ENCODE measurements at regions not wholly inside any gene's neighbourhood (a gene's known extent, or its start where the extent isn't known, plus 50 kb on each side); places are given as distances from the start of the nearest gene placed in this dataset.

GRCh38 chr14:38121320-38122020 is 86.2 kb upstream of the SSTR1 start:
- DNase-seq (ENCODE audit: low spot score) = no peak

GRCh38 chr14:38122241-38122640 is 85.5 kb upstream of the SSTR1 start:
- DNase-seq (ENCODE audit: low spot score) = no peak

GRCh38 chr14:38124506-38124905 is 83.2 kb upstream of the SSTR1 start:
- no peak for DNase-seq (ENCODE audit: low spot score)

GRCh38 chr14:38125481-38126037 is 82.1 kb upstream of the SSTR1 start:
- DNase-seq (ENCODE audit: low spot score) = no peak

- no peak for DNase-seq (ENCODE audit: low spot score)
Measured at GRCh38 chr14:38127356-38127755, 80.3 kb upstream of the SSTR1 start.

GRCh38 chr14:38127784-38128183 is 79.9 kb upstream of the SSTR1 start:
- DNase-seq (ENCODE audit: low spot score) = no peak

- no peak for DNase-seq (ENCODE audit: low spot score)
Measured at GRCh38 chr14:38128640-38129039, 79.1 kb upstream of the SSTR1 start.

GRCh38 chr14:38129192-38129591 is 78.5 kb upstream of the SSTR1 start:
- no peak for DNase-seq (ENCODE audit: low spot score)

- no peak for DNase-seq (ENCODE audit: low spot score)
Measured at GRCh38 chr14:38129705-38130104, 78.0 kb upstream of the SSTR1 start.

- no peak for DNase-seq (ENCODE audit: low spot score)
Measured at GRCh38 chr14:38134416-38135030, 73.2 kb upstream of the SSTR1 start.

- DNase-seq (ENCODE audit: low spot score) = no peak
Measured at GRCh38 chr14:38135106-38135867, 72.4 kb upstream of the SSTR1 start.

GRCh38 chr14:38137005-38137404 is 70.7 kb upstream of the SSTR1 start:
- no peak for DNase-seq (ENCODE audit: low spot score)

- no peak for DNase-seq (ENCODE audit: low spot score)
Measured at GRCh38 chr14:38138473-38139138, 69.1 kb upstream of the SSTR1 start.

GRCh38 chr14:38139926-38140325 is 67.8 kb upstream of the SSTR1 start:
- DNase-seq (ENCODE audit: low spot score) = no peak

GRCh38 chr14:38143170-38143569 is 64.5 kb upstream of the SSTR1 start:
- no peak for DNase-seq (ENCODE audit: low spot score)

- DNase-seq (ENCODE audit: low spot score) = no peak
Measured at GRCh38 chr14:38143659-38144505, 63.8 kb upstream of the SSTR1 start.

- no peak for DNase-seq (ENCODE audit: low spot score)
Measured at GRCh38 chr14:38145142-38145541, 62.6 kb upstream of the SSTR1 start.

GRCh38 chr14:38150075-38150474 is 57.6 kb upstream of the SSTR1 start:
- DNase-seq (ENCODE audit: low spot score) = no peak

Data from hematopoietic multipotent progenitor cell treated with erythropoietin and hydrocortisone succinate and interleukin-3 and kit ligand, for 17 days (in vitro differentiated cells).